Stimulated activated CD8-positive, alpha-beta memory T cell treated with anti-CD3 and anti-CD28 coated beads, Interleukin-12 subunit alpha, Interleukin-12 subunit beta, amount 100 ng/mL, for 1 hour (primary cell): ENCODE measurements at regions not wholly inside any gene's neighbourhood (a gene's known extent, or its start where the extent isn't known, plus 50 kb on each side); places are given as distances from the start of the nearest gene placed in this dataset.

Experiments used
- DNase-seq: peaks from one replicate; pipeline ENCODE4 v3.0.0-alpha.2; 2020; ENCODE audit warnings: low read depth

GRCh38 chr2:80852808-80853139 is 548.2 kb upstream of the LRRTM1 start:
- DNase-seq, result no peak

GRCh38 chr2:80852079-80852807 is 547.7 kb upstream of the LRRTM1 start:
- DNase-seq, result no peak

- no peak for DNase-seq
Observed at GRCh38 chr2:80830891-80831290, 526.3 kb upstream of the LRRTM1 start.

GRCh38 chr2:80822999-80823398 is 518.4 kb upstream of the LRRTM1 start:
- DNase-seq, result no peak

GRCh38 chr2:80815259-80815658 is 510.7 kb upstream of the LRRTM1 start:
- DNase-seq, result no peak

GRCh38 chr2:80786584-80786983 is 482.0 kb upstream of the LRRTM1 start:
- DNase-seq, result no peak

GRCh38 chr2:80778704-80779103 is 474.2 kb upstream of the LRRTM1 start:
- no peak for DNase-seq

- DNase-seq, result no peak
Observed at GRCh38 chr2:80748592-80748991, 444.0 kb upstream of the LRRTM1 start.

GRCh38 chr2:80737047-80737446 is 432.5 kb upstream of the LRRTM1 start:
- no peak for DNase-seq

GRCh38 chr2:80725001-80725400 is 420.4 kb upstream of the LRRTM1 start:
- DNase-seq, result no peak

- DNase-seq, result no peak
Observed at GRCh38 chr2:80722803-80723202, 418.3 kb upstream of the LRRTM1 start.

GRCh38 chr2:80719607-80720006 is 415.1 kb upstream of the LRRTM1 start:
- no peak for DNase-seq

- DNase-seq, result no peak
Observed at GRCh38 chr2:80715433-80715832, 410.9 kb upstream of the LRRTM1 start.

GRCh38 chr2:80711915-80712314 is 407.4 kb upstream of the LRRTM1 start:
- no peak for DNase-seq

- no peak for DNase-seq
Observed at GRCh38 chr2:80706951-80707350, 402.4 kb upstream of the LRRTM1 start.

- no peak for DNase-seq
Observed at GRCh38 chr2:80706541-80706940, 402.0 kb upstream of the LRRTM1 start.

- DNase-seq, result no peak
Observed at GRCh38 chr2:80703532-80703931, 399.0 kb upstream of the LRRTM1 start.

GRCh38 chr2:80700961-80701360 is 396.4 kb upstream of the LRRTM1 start:
- no peak for DNase-seq
